Endothelial cell of umbilical vein (primary cell): ENCODE measurements at regions not wholly inside any gene's neighbourhood (a gene's known extent, or its start where the extent isn't known, plus 50 kb on each side); places are given as distances from the start of the nearest gene placed in this dataset.

Experiments used
- BruUV-seq: library from RNA; stranded (reverse); fragments of 400-500 nt; replicated peaks from 2 replicates; lab custom pipeline; 2021; lab: Mats Ljungman, UMichigan
- CTCF ChIA-PET: fragments of 300-600, 350-600 bp; sonication (Branson Sonifier 250); formaldehyde crosslinking; loops from one replicate; lab custom pipeline; 2021; ENCODE audit warnings: antibody characterized with exemption, inconsistent platforms; lab: Charles Lee
- POLR2A ChIA-PET: fragments of 300-600, 350-600 bp; sonication (Branson Sonifier 250); formaldehyde crosslinking; loops from one replicate; lab custom pipeline; 2021; ENCODE audit warnings: antibody characterized with exemption, inconsistent platforms; lab: Charles Lee
- DNase-seq: peaks from one replicate; pipeline ENCODE4 v3.0.0-alpha.2; 2011; ENCODE audit warnings: low read depth, low spot score
- FAIRE-seq: peaks from 2 replicates; lab custom pipeline; 2011; peaks lifted over from hg19 to GRCh38; lab: Jason Lieb, UNC
- H2AFZ ChIP-seq: 2 replicates; pipeline ENCODE4 v1.6.0; 2012; ENCODE audit warnings: low read depth, low read length, control low read depth, inconsistent platforms
- H3K27ac ChIP-seq: 2 replicates; pipeline ENCODE4 v1.5.1; 2011; ENCODE audit warnings: low read depth, mild to moderate bottlenecking, control low read depth, low read length, moderate library complexity; ENCODE audit not compliant: insufficient read depth
- H3K27me3 ChIP-seq, 2 experiments: 2 replicates each; pipeline versions ENCODE4 v1.6.0 to v1.6.1; 2011; ENCODE audit warnings: low read length in 2 of 2, mixed read lengths in 1 of 2; ENCODE audit not compliant: control insufficient read depth in 2 of 2, insufficient read depth in 2 of 2
- H3K36me3 ChIP-seq, 2 experiments: 2 replicates in 1 of 2; 3 replicates in 1 of 2; pipeline ENCODE4 v1.5.1; 2011; ENCODE audit warnings: low read length in 2 of 2, mild to moderate bottlenecking in 1 of 2, moderate library complexity in 1 of 2; ENCODE audit not compliant: control insufficient read depth in 2 of 2, insufficient read depth in 2 of 2; ENCODE audit errors: extremely low read depth in 1 of 2
- H3K4me1 ChIP-seq: 3 replicates; pipeline ENCODE4 v1.5.1; 2011; ENCODE audit warnings: mild to moderate bottlenecking, low read length; ENCODE audit not compliant: control insufficient read depth, insufficient read depth; ENCODE audit errors: extremely low read depth
- H3K4me2 ChIP-seq: 2 replicates; pipeline ENCODE4 v1.6.1; 2011; ENCODE audit warnings: low read length, control low read depth, mixed read lengths; ENCODE audit not compliant: insufficient read depth
- H3K4me3 ChIP-seq, 3 experiments: fragments of 200-600 bp in 1 of 3; sonication (generic), shearing (Covaris generic) in 1 of 3; replicated peaks in 1 of 3; 2 replicates each; pipeline ENCODE4 v1.5.1; 2011 to 2016; ENCODE audit warnings: control low read depth in 3 of 3, low read length in 3 of 3, mild to moderate bottlenecking in 2 of 3, inconsistent platforms in 1 of 3, low read depth in 1 of 3, moderate library complexity in 1 of 3; ENCODE audit not compliant: insufficient read depth in 1 of 3
- H3K79me2 ChIP-seq: 2 replicates; pipeline ENCODE4 v1.6.0; 2012; ENCODE audit warnings: low read length, inconsistent platforms; ENCODE audit not compliant: control insufficient read depth, insufficient read depth
- H3K9ac ChIP-seq: replicated peaks from 2 replicates; pipeline ENCODE3; 2011; ENCODE audit warnings: low read length, control low read depth; ENCODE audit not compliant: insufficient read depth; ENCODE audit errors: extremely low read depth
- H3K9me1 ChIP-seq: replicated peaks from 3 replicates; pipeline ENCODE4 v1.6.0; 2011; ENCODE audit warnings: mild to moderate bottlenecking, low read length; ENCODE audit not compliant: control insufficient read depth, insufficient read depth; ENCODE audit errors: extremely low read depth
- H3K9me3 ChIP-seq: replicated peaks from 2 replicates; pipeline ENCODE4 v1.5.1; 2012; ENCODE audit warnings: low read length, inconsistent platforms; ENCODE audit not compliant: control insufficient read depth, insufficient read depth
- H4K20me1 ChIP-seq: replicated peaks from 2 replicates; pipeline ENCODE3; 2011; ENCODE audit warnings: mild to moderate bottlenecking, low read length; ENCODE audit not compliant: control insufficient read depth, insufficient read depth; ENCODE audit errors: extremely low read depth
- EZH2 ChIP-seq: IDR thresholded peaks from 2 replicates; pipeline ENCODE4 v1.6.1; 2012; ENCODE audit warnings: borderline replicate concordance, low read depth, mild to moderate bottlenecking, moderate library complexity, low read length, inconsistent platforms; ENCODE audit not compliant: severe bottlenecking
- FOS ChIP-seq: IDR thresholded peaks from 2 replicates; pipeline ENCODE4 v1.6.1; 2011; ENCODE audit warnings: mild to moderate bottlenecking, low read length, moderate library complexity, borderline replicate concordance; ENCODE audit not compliant: insufficient read depth
- GATA2 ChIP-seq: IDR thresholded peaks from 2 replicates; pipeline ENCODE4 v1.7.0; 2011; ENCODE audit warnings: low read depth, mild to moderate bottlenecking, moderate library complexity, mixed read lengths, low read length; ENCODE audit not compliant: insufficient read length, insufficient read depth
- JUN ChIP-seq: IDR thresholded peaks from 2 replicates; pipeline ENCODE4 v1.6.1; 2011; ENCODE audit warnings: borderline replicate concordance, low read depth; ENCODE audit not compliant: insufficient read length, insufficient read depth
- MYC ChIP-seq: IDR thresholded peaks from one replicate; pipeline ENCODE4 v1.6.1; 2011; ENCODE audit warnings: mild to moderate bottlenecking, low read depth, low read length
- POLR2A ChIP-seq: IDR thresholded peaks from 2 replicates; pipeline ENCODE4 v1.6.1; 2012; ENCODE audit warnings: low read depth, mild to moderate bottlenecking, control low read depth, low read length
- POLR2AphosphoS5 ChIP-seq: IDR thresholded peaks from 2 replicates; pipeline ENCODE4 v1.6.1; 2012; ENCODE audit warnings: low read depth, mild to moderate bottlenecking, control low read depth, low read length, moderate library complexity; ENCODE audit not compliant: insufficient read depth
- dilution Hi-C: fragments of 300-500 bp; cut with MboI; formaldehyde crosslinking; loops from one replicate; pipeline ENCODE4 v1.15.0; 2019; ENCODE audit warnings: low sequenced_read_pairs; ENCODE audit not compliant: extremely low pct_ligation_motif_present
- intact Hi-C: fragments of 100-400 bp; cut with micrococcal nuclease; formaldehyde crosslinking; loops from one replicate; pipeline ENCODE4 v1.10.0; 2022
- TF ChIP-seq, protein P1 (sequence below): IDR thresholded peaks from 2 replicates; pipeline ENCODE4 v1.6.1; 2011; ENCODE audit not compliant: insufficient read depth, insufficient read length
- TF ChIP-seq, protein P2 (sequence below), 2 donors: IDR thresholded peaks; 1 replicate in 1 of 2; 2 replicates in 1 of 2; pipeline ENCODE4 v1.5.1; 2011; ENCODE audit warnings: low read length in 2 of 2, mild to moderate bottlenecking in 2 of 2, moderate library complexity in 2 of 2, control low read depth in 1 of 2, inconsistent platforms in 1 of 2, low read depth in 1 of 2; ENCODE audit not compliant: insufficient read depth in 1 of 2; ENCODE audit errors: extremely low read depth in 1 of 2

DNA sequence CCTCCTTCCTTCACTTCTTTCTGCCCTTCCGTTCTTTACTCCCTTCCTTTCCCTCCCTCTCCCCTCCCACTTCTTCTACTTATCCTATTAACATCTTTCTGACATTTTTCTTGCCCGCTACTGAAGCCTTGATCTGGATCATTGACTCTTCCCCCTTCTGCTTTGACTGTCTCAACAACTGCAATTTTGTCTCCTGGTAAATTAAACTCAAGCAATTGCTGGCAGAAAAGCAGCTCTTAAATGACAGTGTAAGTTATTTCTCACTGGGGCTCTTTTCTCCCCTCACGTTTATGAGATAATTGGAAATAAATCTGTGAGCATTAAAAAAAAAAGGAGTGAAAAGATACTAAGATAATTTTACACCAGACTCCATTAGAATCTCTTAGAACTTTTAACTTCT, 120.0 kb downstream of the SLC17A6 start:
- DNase-seq (no peak), FAIRE-seq (no peak)
- no peaks in the 10 kb centered on the region for H3K36me3 ChIP-seq
- H3K4me1 ChIP-seq, result peaks cover 13% of the 10 kb centered on the region
- BruUV-seq, result no TSS peak
- POLR2A ChIA-PET, result no interaction called here
- no peak for TF ChIP-seq MYC
- TF ChIP-seq JUN, result no peak
- no peak for TF ChIP-seq EZH2
- no peak for TF ChIP-seq GATA2
- TF ChIP-seq POLR2AphosphoS5, result no peak
- H3K4me3 ChIP-seq, result no peak overlapping the region
- H3K9me3 ChIP-seq, result no peaks in the 10 kb centered on the region
- H3K9me1 ChIP-seq, result no peaks in the 10 kb centered on the region
- no peak overlapping the region for H3K27ac ChIP-seq
- no peak overlapping the region for H3K9ac ChIP-seq
- H3K79me2 ChIP-seq, result no peaks in the 10 kb centered on the region
- dilution Hi-C loops (no loop called here), intact Hi-C loops (no loop called here)
- H4K20me1 ChIP-seq, result no peaks in the 10 kb centered on the region
- H3K27me3 ChIP-seq, result no peaks in the 10 kb centered on the region
- CTCF ChIA-PET, result interaction anchor here (2.1 kb wide), 1 partner anchor 17 kb away, joined by 7 read pairs; no protein-coding TSS in a partner anchor
- no peak overlapping the region for H2AFZ ChIP-seq
- no peak overlapping the region for H3K4me2 ChIP-seq

DNA sequence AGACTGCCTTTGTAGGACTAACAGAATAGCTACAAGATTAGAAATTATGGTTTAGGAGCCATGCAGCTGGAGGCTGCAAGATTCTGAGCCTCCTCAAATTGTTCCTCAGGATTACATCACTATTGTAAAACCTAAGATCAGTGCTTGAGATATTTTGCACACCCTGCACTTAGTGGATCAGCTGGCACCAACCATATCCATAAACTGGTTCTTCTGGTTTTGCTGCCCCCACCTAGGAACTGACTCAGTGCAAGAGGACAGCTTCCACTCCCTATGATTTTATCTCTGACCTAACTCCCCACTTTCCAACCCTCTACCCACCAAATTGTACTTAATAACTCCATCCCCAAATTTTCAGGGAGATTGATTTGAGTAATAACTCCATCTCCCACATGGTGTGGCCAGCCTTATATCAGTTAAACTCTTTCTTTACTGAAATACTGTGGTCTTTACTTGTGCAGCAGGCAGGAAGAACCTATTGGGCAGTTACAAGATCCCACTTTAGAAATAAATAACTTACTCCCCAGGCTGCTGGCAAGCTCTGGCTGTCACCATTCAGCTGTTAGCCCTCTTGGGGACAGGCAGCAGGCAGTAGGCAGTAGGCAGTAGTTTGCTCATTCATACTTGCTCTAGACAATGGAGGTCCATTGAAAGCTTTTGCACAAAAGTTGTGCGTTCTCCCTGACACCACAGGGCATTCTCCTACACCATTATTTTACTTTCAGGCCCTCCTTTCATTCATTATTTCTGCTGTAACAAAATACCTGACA, 119.0 kb downstream of the SLC17A6 start:
- Histone ChIP-seq H3K27me3 (no peaks in the 10 kb centered on the region), H4K20me1 (no peaks in the 10 kb centered on the region), H3K36me3 (no peaks in the 10 kb centered on the region), H3K9me3 (no peaks in the 10 kb centered on the region), H3K79me2 (no peaks in the 10 kb centered on the region), H3K4me2 (no peak overlapping the region), H3K4me1 (peaks cover 13% of the 10 kb centered on the region), H2AFZ (no peak overlapping the region), H3K27ac (no peak overlapping the region), H3K9me1 (no peaks in the 10 kb centered on the region), H3K9ac (no peak overlapping the region), H3K4me3 (no peak overlapping the region)
- ChIA-PET POLR2A (no interaction called here), CTCF (no interaction called here)
- dilution Hi-C loops, result no loop called here
- DNase-seq, result no peak
- no TSS peak for BruUV-seq
- FAIRE-seq, result no peak
- TF ChIP-seq MYC, result no peak
- no peak for TF ChIP-seq JUN
- no peak for TF ChIP-seq FOS
- no peak for TF ChIP-seq POLR2AphosphoS5
- TF ChIP-seq, protein P1, sequence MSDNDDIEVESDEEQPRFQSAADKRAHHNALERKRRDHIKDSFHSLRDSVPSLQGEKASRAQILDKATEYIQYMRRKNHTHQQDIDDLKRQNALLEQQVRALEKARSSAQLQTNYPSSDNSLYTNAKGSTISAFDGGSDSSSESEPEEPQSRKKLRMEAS, result no peak
- TF ChIP-seq, protein P2, sequence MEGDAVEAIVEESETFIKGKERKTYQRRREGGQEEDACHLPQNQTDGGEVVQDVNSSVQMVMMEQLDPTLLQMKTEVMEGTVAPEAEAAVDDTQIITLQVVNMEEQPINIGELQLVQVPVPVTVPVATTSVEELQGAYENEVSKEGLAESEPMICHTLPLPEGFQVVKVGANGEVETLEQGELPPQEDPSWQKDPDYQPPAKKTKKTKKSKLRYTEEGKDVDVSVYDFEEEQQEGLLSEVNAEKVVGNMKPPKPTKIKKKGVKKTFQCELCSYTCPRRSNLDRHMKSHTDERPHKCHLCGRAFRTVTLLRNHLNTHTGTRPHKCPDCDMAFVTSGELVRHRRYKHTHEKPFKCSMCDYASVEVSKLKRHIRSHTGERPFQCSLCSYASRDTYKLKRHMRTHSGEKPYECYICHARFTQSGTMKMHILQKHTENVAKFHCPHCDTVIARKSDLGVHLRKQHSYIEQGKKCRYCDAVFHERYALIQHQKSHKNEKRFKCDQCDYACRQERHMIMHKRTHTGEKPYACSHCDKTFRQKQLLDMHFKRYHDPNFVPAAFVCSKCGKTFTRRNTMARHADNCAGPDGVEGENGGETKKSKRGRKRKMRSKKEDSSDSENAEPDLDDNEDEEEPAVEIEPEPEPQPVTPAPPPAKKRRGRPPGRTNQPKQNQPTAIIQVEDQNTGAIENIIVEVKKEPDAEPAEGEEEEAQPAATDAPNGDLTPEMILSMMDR (IDR thresholded peaks at IDR 0.05; ENCODE audit: extremely low read depth in 1 of 2, insufficient read depth in 1 of 2, low read depth in 1 of 2, low read length in 2 of 2), result no peak
- no peak for TF ChIP-seq POLR2A
- TF ChIP-seq EZH2, result no peak
- no peak for TF ChIP-seq GATA2
- intact Hi-C loops, result no loop called here
